ENCODE measurements at regions not wholly inside any gene's neighbourhood (a gene's known extent, or its start where the extent isn't known, plus 50 kb on each side); places are given as distances from the start of the nearest gene placed in this dataset.

DNA sequence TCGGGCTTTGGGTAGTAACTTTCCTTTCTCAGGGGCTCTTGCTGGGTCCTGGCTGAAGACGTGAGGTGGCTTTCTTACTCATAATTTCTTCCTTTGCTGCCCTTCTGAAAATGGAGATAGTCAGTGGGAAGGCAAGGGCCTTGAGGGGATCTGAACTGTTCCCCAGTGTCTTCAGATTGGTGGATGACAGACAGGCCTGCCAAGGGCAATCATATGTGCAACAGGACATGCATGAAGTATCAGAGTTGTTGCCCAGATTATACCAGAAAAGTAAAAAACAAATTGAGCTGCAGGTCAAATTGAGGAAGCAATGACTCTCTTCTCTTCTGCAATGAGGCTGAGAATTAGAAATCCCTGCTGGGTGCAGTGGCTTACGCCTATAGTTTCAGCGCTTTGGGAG is 71.6 kb upstream of the PAX1 start:
- ATAC-seq = no peak
- Histone ChIP-seq H3K79me2 (ENCODE audit: low read length) (no peaks in the 10 kb centered on the region), H3F3A (ENCODE audit: low read length, unreplicated experiment) (no peaks in the 10 kb centered on the region), H2AFZ (ENCODE audit: low read length) (no peak overlapping the region), H4K20me1 (ENCODE audit: low read length) (no peaks in the 10 kb centered on the region), H3K4me1 (ENCODE audit: insufficient read depth, low read length) (no peaks in the 10 kb centered on the region), H3K4me3 (ENCODE audit: low read length) (no peak overlapping the region), H3K27me3 (ENCODE audit: low read length) (peaks cover 11% of the 10 kb centered on the region; the same call in 1 of the 2 replicates), H3K9me3 (ENCODE audit: low read length) (no peaks in the 10 kb centered on the region), H3K36me3 (ENCODE audit: low read depth, low read length) (no peaks in the 10 kb centered on the region), H3K4me2 (ENCODE audit: low read length) (no peak overlapping the region), H3K9me2 (replicated peaks; ENCODE audit: low read length) (no peaks in the 10 kb centered on the region), H3K9ac (ENCODE audit: low read length) (no peak overlapping the region), H3K27ac (ENCODE audit: low read length) (no peak overlapping the region)
- DNase-seq = no peak
- intact Hi-C loops (cut with micrococcal nuclease) = no loop called here
- no peak for TF ChIP-seq EZH2phosphoT487 (IDR thresholded peaks at IDR 0.05; ENCODE audit: borderline replicate concordance, low read length)
- no peak for TF ChIP-seq EZH2 (IDR thresholded peaks at IDR 0.05; ENCODE audit: low read length, unreplicated experiment)
- TF ChIP-seq, protein P1, sequence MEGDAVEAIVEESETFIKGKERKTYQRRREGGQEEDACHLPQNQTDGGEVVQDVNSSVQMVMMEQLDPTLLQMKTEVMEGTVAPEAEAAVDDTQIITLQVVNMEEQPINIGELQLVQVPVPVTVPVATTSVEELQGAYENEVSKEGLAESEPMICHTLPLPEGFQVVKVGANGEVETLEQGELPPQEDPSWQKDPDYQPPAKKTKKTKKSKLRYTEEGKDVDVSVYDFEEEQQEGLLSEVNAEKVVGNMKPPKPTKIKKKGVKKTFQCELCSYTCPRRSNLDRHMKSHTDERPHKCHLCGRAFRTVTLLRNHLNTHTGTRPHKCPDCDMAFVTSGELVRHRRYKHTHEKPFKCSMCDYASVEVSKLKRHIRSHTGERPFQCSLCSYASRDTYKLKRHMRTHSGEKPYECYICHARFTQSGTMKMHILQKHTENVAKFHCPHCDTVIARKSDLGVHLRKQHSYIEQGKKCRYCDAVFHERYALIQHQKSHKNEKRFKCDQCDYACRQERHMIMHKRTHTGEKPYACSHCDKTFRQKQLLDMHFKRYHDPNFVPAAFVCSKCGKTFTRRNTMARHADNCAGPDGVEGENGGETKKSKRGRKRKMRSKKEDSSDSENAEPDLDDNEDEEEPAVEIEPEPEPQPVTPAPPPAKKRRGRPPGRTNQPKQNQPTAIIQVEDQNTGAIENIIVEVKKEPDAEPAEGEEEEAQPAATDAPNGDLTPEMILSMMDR (conservative IDR thresholded peaks at IDR 0.05; ENCODE audit: low read depth, low read length) = no peak
- no TSS peak for BruUV-seq (replicated peaks)
- ChIA-PET POLR2A (ENCODE audit: unreplicated experiment) (no interaction called here), CTCF (no interaction called here)

DNA sequence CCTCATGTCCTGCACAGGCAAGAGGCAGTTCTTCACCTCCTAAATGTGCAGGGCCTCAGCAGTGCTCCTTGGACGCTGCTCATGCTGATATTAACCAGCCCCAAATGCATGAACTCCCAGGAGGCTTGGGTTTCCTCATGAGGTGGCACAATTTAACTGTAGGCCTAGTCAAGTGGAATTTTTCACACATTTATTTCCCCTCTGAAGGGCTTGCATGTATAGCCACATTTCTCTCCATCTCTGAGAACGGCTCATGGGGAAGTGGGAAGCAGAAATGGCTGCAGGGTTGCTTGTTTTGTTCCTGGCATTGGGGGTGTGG is 72.8 kb upstream of the PAX1 start:
- Histone ChIP-seq H3K9me2 (replicated peaks; ENCODE audit: low read length) (no peaks in the 10 kb centered on the region), H3K9me3 (ENCODE audit: low read length) (no peaks in the 10 kb centered on the region), H3K79me2 (ENCODE audit: low read length) (no peaks in the 10 kb centered on the region), H3K9ac (ENCODE audit: low read length) (no peak overlapping the region), H3K4me1 (ENCODE audit: insufficient read depth, low read length) (no peaks in the 10 kb centered on the region), H3K27me3 (ENCODE audit: low read length) (peaks cover 11% of the 10 kb centered on the region; the same call in 1 of the 2 replicates), H3K4me3 (ENCODE audit: low read length) (no peak overlapping the region), H3F3A (ENCODE audit: low read length, unreplicated experiment) (no peaks in the 10 kb centered on the region), H4K20me1 (ENCODE audit: low read length) (no peaks in the 10 kb centered on the region), H3K36me3 (ENCODE audit: low read depth, low read length) (no peaks in the 10 kb centered on the region), H3K4me2 (ENCODE audit: low read length) (no peak overlapping the region), H3K27ac (ENCODE audit: low read length) (no peak overlapping the region), H2AFZ (ENCODE audit: low read length) (no peak overlapping the region)
- TF ChIP-seq EZH2phosphoT487 (IDR thresholded peaks at IDR 0.05; ENCODE audit: borderline replicate concordance, low read length) (no peak), EZH2 (IDR thresholded peaks at IDR 0.05; ENCODE audit: low read length, unreplicated experiment) (no peak)
- TF ChIP-seq, protein P1 (conservative IDR thresholded peaks at IDR 0.05; ENCODE audit: low read depth, low read length) = no peak
- CTCF ChIA-PET = no interaction called here
- ATAC-seq (no peak), DNase-seq (no peak)
- POLR2A ChIA-PET (ENCODE audit: unreplicated experiment) = no interaction called here
- intact Hi-C loops (cut with micrococcal nuclease) = no loop called here
- no TSS peak for BruUV-seq (replicated peaks)

- no peaks in the 10 kb centered on the region for H3K79me2 ChIP-seq (ENCODE audit: low read length)
- H3K9me3 ChIP-seq (ENCODE audit: low read length) = no peaks in the 10 kb centered on the region
- ChIA-PET POLR2A (ENCODE audit: unreplicated experiment) (no interaction called here), CTCF (no interaction called here)
- no peaks in the 10 kb centered on the region for H3K4me1 ChIP-seq (ENCODE audit: insufficient read depth, low read length)
- H3F3A ChIP-seq (ENCODE audit: low read length, unreplicated experiment) = no peaks in the 10 kb centered on the region
- no peak overlapping the region for H3K4me3 ChIP-seq (ENCODE audit: low read length)
- BruUV-seq (replicated peaks) = no TSS peak
- no peak for DNase-seq
- no peak overlapping the region for H2AFZ ChIP-seq (ENCODE audit: low read length)
- intact Hi-C loops (cut with micrococcal nuclease) = no loop called here
- H3K4me2 ChIP-seq (ENCODE audit: low read length) = no peak overlapping the region
- peaks cover 11% of the 10 kb centered on the region; the same call in 1 of the 2 replicates for H3K27me3 ChIP-seq (ENCODE audit: low read length)
- no peak for ATAC-seq
- H3K9ac ChIP-seq (ENCODE audit: low read length) = no peak overlapping the region
- H3K9me2 ChIP-seq (replicated peaks; ENCODE audit: low read length) = no peaks in the 10 kb centered on the region
- no peaks in the 10 kb centered on the region for H4K20me1 ChIP-seq (ENCODE audit: low read length)
- TF ChIP-seq, protein P1 (conservative IDR thresholded peaks at IDR 0.05; ENCODE audit: low read depth, low read length) = no peak
- TF ChIP-seq EZH2 (IDR thresholded peaks at IDR 0.05; ENCODE audit: low read length, unreplicated experiment) (no peak), EZH2phosphoT487 (IDR thresholded peaks at IDR 0.05; ENCODE audit: borderline replicate concordance, low read length) (no peak)
- no peak overlapping the region for H3K27ac ChIP-seq (ENCODE audit: low read length)
- H3K36me3 ChIP-seq (ENCODE audit: low read depth, low read length) = no peaks in the 10 kb centered on the region
These were observed 73.3 kb upstream of the PAX1 start for GRCh38 chr20:21632031-21632734.
